ENCODE measurements at regions not wholly inside any gene's neighbourhood (a gene's known extent, or its start where the extent isn't known, plus 50 kb on each side); places are given as distances from the start of the nearest gene placed in this dataset.

- no peak for TF ChIP-seq POLR2AphosphoS5 (IDR thresholded peaks at IDR 0.05)
- TF ChIP-seq, protein P1, sequence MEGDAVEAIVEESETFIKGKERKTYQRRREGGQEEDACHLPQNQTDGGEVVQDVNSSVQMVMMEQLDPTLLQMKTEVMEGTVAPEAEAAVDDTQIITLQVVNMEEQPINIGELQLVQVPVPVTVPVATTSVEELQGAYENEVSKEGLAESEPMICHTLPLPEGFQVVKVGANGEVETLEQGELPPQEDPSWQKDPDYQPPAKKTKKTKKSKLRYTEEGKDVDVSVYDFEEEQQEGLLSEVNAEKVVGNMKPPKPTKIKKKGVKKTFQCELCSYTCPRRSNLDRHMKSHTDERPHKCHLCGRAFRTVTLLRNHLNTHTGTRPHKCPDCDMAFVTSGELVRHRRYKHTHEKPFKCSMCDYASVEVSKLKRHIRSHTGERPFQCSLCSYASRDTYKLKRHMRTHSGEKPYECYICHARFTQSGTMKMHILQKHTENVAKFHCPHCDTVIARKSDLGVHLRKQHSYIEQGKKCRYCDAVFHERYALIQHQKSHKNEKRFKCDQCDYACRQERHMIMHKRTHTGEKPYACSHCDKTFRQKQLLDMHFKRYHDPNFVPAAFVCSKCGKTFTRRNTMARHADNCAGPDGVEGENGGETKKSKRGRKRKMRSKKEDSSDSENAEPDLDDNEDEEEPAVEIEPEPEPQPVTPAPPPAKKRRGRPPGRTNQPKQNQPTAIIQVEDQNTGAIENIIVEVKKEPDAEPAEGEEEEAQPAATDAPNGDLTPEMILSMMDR (IDR thresholded peaks at IDR 0.05) = no peak
These were observed 359.2 kb downstream of the GALR1 start for GRCh38 chr18:77608807-77609206.
